NCI-H510A treated with DMSO at 0.1 percent for 48 hours (cell line): ENCODE measurements at regions not wholly inside any gene's neighbourhood (a gene's known extent, or its start where the extent isn't known, plus 50 kb on each side); places are given as distances from the start of the nearest gene placed in this dataset.

Source experiments
- DNase-seq: peaks from one replicate; lab custom pipeline; 2025; lab: John Stamatoyannopoulos, UW

DNA sequence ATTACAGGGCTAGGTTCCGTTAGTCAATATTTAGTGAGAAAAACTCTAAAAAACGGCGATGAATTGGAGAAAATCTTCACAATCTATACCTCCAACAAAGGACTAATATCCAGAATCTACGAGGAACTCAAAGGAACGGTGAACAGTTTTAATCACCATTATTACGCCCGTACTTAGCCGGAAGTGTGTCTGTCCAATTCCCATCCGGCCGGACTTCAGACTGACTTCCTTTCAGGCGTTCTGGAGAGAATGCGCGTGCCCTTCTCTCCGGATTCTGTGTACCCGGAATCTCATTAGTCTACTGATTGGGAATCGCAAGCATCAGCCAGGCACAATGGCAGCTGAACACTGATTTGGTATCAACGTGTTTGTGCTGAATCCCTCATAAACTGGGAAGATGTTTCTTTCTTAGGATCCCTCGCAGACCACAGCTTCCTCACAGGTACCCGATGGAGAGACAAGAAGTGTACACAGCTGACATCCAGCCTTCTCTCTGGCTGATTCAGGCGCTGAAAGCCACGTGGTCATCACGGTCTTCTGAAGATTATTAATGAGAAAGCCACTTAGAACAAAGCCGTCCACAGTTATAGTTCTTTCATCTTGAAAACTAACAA lies 239.9 kb downstream of the ZNF516 start:
- no peak for DNase-seq

DNA sequence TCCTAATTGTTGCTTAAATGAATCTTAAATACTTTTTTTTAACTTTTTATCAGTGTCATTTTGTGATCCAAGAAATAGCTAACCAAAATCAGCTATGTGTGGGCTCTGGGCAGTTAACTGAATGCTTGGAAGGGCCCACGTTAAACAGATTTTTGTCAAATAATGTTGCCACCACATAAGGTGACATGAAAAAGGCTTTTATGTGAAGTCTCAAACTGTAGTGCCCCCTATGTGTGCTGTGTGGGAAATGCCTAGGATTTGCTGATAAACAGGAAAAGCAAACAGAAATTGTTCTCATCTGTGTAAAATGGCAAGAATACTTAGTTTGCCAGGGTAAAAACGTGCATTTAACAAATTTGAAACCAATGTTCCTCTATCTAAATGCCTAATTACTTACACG lies 242.2 kb downstream of the ZNF516 start:
- DNase-seq, result no peak

- DNase-seq, result no peak
Measured at GRCh38 chr18:76252139-76252538, 242.9 kb downstream of the ZNF516 start.

DNA sequence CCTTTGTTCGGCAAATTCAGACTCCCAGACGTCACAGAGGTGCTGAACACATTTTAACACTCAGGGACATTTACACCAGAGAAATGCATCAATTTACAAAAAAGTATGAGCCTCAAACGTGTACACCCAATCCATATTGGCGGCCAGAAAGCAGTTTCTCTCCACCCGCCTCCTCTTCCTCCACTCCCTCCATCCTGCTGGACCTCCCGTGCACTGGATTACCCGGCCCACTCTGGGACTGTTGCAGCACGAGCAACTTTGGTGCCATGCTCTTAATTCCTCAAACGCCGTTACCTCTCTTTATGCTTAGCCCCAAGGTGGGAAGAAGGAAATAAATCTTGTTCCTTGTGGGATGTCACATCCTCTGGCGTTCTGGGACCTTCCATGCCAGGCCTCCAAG lies 243.4 kb downstream of the ZNF516 start:
- no peak for DNase-seq

GRCh38 chr18:76246590-76246989 lies 248.5 kb downstream of the ZNF516 start:
- DNase-seq, result no peak

- DNase-seq, result no peak
Measured at GRCh38 chr18:76234676-76235060, 260.4 kb downstream of the ZNF516 start.

GRCh38 chr18:76233876-76234675 lies 261.0 kb downstream of the ZNF516 start:
- no peak for DNase-seq

DNA sequence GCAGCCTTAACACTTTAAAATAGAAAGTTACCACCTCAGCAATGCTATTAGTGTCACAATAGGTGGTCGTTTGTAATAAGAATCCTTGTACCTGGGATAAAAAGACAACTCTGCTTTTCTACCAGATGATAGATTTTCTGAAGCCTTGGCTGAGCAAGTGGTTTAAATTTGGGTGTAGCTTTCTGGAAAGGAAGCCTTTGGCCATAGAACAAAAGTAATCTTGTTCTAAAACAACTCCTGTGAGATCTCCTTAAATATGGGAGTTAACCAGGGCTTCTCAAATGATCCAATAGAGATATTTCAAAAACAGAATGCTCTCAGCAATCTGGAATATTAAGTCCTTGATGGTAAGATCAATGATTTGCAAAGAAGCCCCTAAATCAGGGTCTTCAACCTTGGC lies 261.6 kb downstream of the ZNF516 start:
- DNase-seq, result no peak

- no peak for DNase-seq
Measured at GRCh38 chr18:76232779-76233178, 262.3 kb downstream of the ZNF516 start.

- DNase-seq, result no peak
Measured at GRCh38 chr18:76232010-76232409, 263.0 kb downstream of the ZNF516 start.

DNA sequence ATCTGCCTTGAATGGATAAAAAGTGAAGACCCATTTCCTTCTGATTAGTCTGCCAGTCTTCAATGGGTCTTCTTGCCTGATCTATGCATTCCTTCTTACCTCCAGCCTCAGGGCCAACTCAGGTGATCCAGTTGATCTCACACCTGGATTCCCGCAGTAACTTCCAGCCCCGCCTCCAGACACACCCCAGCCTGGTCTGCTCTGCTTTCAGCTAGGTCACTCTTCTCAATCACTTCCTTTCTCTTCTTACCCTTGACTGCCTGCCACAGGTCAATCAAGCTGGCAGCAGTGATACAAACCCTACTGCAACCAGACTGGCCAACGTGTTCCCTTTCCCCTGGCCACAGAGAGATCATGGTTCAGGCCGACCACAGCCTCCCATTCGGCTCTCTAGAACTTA lies 263.6 kb downstream of the ZNF516 start:
- DNase-seq, result no peak

- DNase-seq, result no peak
Measured at GRCh38 chr18:76230791-76231190, 264.3 kb downstream of the ZNF516 start.

GRCh38 chr18:76228716-76229115 lies 266.3 kb downstream of the ZNF516 start:
- DNase-seq, result no peak

- no peak for DNase-seq
Measured at GRCh38 chr18:76227759-76228158, 267.3 kb downstream of the ZNF516 start.

GRCh38 chr18:76223403-76223802 lies 271.6 kb downstream of the ZNF516 start:
- no peak for DNase-seq

DNA sequence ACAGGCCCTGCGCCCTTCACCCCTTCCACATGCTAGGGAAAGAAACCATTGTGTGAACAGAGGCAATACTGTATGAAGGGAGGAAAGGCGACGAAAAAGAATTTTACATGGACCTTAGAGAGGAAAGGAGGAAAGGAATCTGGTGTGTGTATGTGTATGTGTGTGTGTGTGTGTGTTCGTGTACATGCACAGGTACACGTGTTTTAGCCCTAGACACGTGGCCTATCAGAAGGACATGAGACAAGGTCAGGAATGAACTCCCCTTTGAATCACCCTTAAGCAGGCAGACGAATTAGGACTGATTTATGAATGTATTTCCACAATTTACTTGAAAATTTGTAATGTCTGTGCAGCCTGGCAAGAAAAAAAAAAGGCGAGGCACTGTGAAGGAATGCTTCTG lies 276.0 kb downstream of the ZNF516 start:
- DNase-seq, result no peak

DNA sequence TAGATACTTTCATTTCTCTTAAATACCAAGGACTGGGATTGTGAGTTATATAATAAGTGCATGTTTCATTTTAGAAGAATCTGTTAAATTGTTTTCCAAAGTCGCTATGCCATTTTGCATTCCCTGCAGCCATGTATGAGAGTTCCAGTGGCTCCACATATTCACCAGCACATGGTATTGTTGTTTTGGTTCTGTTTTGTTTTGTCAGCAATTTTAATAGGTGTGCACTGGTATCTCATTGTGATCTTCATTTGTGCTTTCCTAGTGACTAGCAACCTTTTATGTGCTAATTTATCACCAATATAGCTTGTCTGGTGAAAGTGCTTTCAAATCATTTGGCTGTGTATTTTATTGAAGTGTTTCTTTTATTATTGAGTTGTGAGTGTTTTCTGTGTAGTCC lies 278.9 kb downstream of the ZNF516 start:
- no peak for DNase-seq

GRCh38 chr18:76213991-76214390 lies 281.1 kb downstream of the ZNF516 start:
- peak; percentile 59 for DNase-seq

DNA sequence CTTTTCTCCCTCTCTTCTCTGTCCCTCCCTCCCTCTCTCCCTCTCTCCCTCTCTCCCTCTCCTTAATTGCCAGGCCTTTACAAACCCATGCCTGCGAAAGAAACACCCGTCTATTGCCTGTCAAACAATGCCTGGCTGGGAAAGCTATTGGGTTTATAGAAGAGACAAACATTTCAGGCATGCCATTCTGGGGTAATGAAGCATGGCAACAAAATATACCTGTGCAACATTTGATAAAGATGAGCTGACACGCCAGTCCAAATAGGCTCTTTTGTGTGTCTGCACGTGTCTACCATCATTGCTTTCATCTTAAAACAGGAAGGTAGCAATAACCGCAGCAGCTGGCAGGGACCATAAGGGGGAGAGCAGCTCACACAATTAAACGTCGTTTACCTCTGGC lies 282.1 kb downstream of the ZNF516 start:
- peak; percentile 99 for DNase-seq

- no peak for DNase-seq
Measured at GRCh38 chr18:76209597-76209996, 285.4 kb downstream of the ZNF516 start.

- DNase-seq, result no peak
Measured at GRCh38 chr18:76208678-76209306, 286.2 kb downstream of the ZNF516 start.

DNA sequence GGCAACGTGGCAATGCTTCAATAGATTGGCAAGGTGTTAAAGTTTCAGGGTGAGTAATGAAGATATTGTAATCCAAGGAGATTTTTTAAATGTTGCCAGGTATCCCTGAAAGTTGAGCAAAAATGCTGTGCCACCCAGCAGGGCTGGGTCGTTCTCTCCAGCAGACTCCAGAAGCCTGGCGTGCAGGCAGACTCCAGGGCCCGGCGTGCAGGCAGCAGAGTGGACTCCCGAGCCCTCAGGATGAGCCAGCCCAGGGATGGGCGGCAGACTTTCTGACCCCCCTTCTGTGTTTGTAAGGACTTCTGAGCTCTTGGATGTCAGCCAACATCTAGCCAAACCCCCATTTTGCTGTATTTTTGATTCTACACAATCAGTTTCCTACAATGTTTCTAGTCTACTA lies 289.1 kb downstream of the ZNF516 start:
- no peak for DNase-seq

DNA sequence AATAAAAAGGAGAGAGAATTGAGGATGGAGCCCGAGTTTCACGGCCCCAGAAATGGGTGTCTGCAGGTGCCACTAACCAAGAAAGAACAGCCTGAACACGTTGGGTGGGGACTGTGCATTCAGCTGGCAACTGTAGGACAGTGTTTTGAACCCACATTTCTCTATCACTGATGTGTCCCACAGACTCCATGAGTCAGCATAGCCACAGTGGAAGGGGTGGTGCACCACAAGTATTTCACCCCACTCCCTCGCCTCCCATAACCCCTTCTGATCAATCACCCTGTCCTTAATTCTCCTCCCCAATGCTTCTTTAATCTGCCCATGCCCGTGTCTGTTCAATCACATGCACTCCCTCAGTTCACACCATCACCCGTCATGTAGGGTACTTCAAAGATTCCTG lies 291.5 kb downstream of the ZNF516 start:
- no peak for DNase-seq
